22Rv1 (cell line): ENCODE measurements at regions not wholly inside any gene's neighbourhood (a gene's known extent, or its start where the extent isn't known, plus 50 kb on each side); places are given as distances from the start of the nearest gene placed in this dataset.
A peak's percentile ranks its signal among the peaks of the same experiment; 100 is the strongest.

ENCODE experiments used
- H3K27ac ChIP-seq: fragments of 450-650 bp; 2 replicates; pipeline ENCODE4 v1.5.1; 2017
- CTCF ChIP-seq: fragments of 450-650 bp; IDR thresholded peaks from 2 replicates; pipeline ENCODE4 v1.5.1; 2017; ENCODE audit warnings: mild to moderate bottlenecking
- ZFX ChIP-seq: fragments of 450-650 bp; IDR thresholded peaks from 2 replicates; pipeline ENCODE4 v1.6.1; 2017; ENCODE audit warnings: antibody characterized with exemption, borderline replicate concordance

GRCh38 chr6:43996618-43997344, 130.5 kb downstream of the MRPL14 start:
- 0 out of 2 replicates have a peak overlapping the region, but pooled peaks have one; percentile 10 for H3K27ac ChIP-seq
- no peak for TF ChIP-seq CTCF

GRCh38 chr6:43995137-43995536, 132.1 kb downstream of the MRPL14 start:
- TF ChIP-seq ZFX (no peak), CTCF (no peak)
- no peak overlapping the region for H3K27ac ChIP-seq

- H3K27ac ChIP-seq: peak overlapping the region; percentile 83
- no peak for TF ChIP-seq ZFX
- no peak for TF ChIP-seq CTCF
Observed at GRCh38 chr6:43993881-43994523, 133.2 kb downstream of the MRPL14 start.

GRCh38 chr6:43992783-43993644, 134.2 kb downstream of the MRPL14 start:
- H3K27ac ChIP-seq: peak overlapping the region; percentile 83
- TF ChIP-seq CTCF: no peak
- TF ChIP-seq ZFX: no peak

GRCh38 chr6:43992126-43992663, 135.1 kb downstream of the MRPL14 start:
- TF ChIP-seq CTCF: no peak
- no peak for TF ChIP-seq ZFX

GRCh38 chr6:43990627-43991619, 136.3 kb downstream of the MRPL14 start:
- H3K27ac ChIP-seq: peak overlapping the region; percentile 83
- TF ChIP-seq CTCF (no peak), ZFX (no peak)

More at GRCh38 chr6:43992126-43992663, 135.1 kb downstream of the MRPL14 start:
- peak overlapping the region; percentile 83 for H3K27ac ChIP-seq
